DMS79 treated with DMSO at 0.1 percent for 48 hours (cell line): ENCODE measurements at regions not wholly inside any gene's neighbourhood (a gene's known extent, or its start where the extent isn't known, plus 50 kb on each side); places are given as distances from the start of the nearest gene placed in this dataset.

Source experiments
- DNase-seq: peaks from one replicate; lab custom pipeline; 2025; lab: John Stamatoyannopoulos, UW

GRCh38 chr2:13536941-13537340, 820.2 kb downstream of the TRIB2 start:
- no peak for DNase-seq

- no peak for DNase-seq
These were observed 821.1 kb downstream of the TRIB2 start for GRCh38 chr2:13537771-13538349.

- DNase-seq = no peak
These were observed 822.6 kb downstream of the TRIB2 start for GRCh38 chr2:13539296-13539695.

- DNase-seq = no peak
These were observed 825.3 kb downstream of the TRIB2 start for GRCh38 chr2:13542061-13542460.

- no peak for DNase-seq
These were observed 825.9 kb downstream of the TRIB2 start for GRCh38 chr2:13542642-13543041.

GRCh38 chr2:13543550-13543949, 826.8 kb downstream of the TRIB2 start:
- no peak for DNase-seq

GRCh38 chr2:13545320-13545719, 828.6 kb downstream of the TRIB2 start:
- DNase-seq = no peak

GRCh38 chr2:13546131-13546530, 829.4 kb downstream of the TRIB2 start:
- no peak for DNase-seq

- DNase-seq = no peak
These were observed 833.8 kb downstream of the TRIB2 start for GRCh38 chr2:13550285-13551231.

GRCh38 chr2:13558368-13558767, 841.6 kb downstream of the TRIB2 start:
- no peak for DNase-seq

- no peak for DNase-seq
These were observed 843.6 kb downstream of the TRIB2 start for GRCh38 chr2:13560322-13560721.

- no peak for DNase-seq
These were observed 855.7 kb downstream of the TRIB2 start for GRCh38 chr2:13572466-13572865.

GRCh38 chr2:13574831-13575230, 858.1 kb downstream of the TRIB2 start:
- DNase-seq = no peak

GRCh38 chr2:13576406-13577036, 859.8 kb downstream of the TRIB2 start:
- DNase-seq = no peak

GRCh38 chr2:13578547-13578946, 861.8 kb downstream of the TRIB2 start:
- no peak for DNase-seq

GRCh38 chr2:13581471-13581870, 864.7 kb downstream of the TRIB2 start:
- DNase-seq = no peak

- no peak for DNase-seq
These were observed 866.9 kb downstream of the TRIB2 start for GRCh38 chr2:13583609-13584008.

GRCh38 chr2:13584020-13584419, 867.3 kb downstream of the TRIB2 start:
- no peak for DNase-seq

- no peak for DNase-seq
These were observed 869.0 kb downstream of the TRIB2 start for GRCh38 chr2:13585732-13586131.

GRCh38 chr2:13596233-13596632, 879.5 kb downstream of the TRIB2 start:
- no peak for DNase-seq

- no peak for DNase-seq
These were observed 880.4 kb downstream of the TRIB2 start for GRCh38 chr2:13597176-13597575.

- no peak for DNase-seq
These were observed 884.8 kb downstream of the TRIB2 start for GRCh38 chr2:13601506-13601905.
